HG03039 (cell line): ENCODE measurements at regions not wholly inside any gene's neighbourhood (a gene's known extent, or its start where the extent isn't known, plus 50 kb on each side); places are given as distances from the start of the nearest gene placed in this dataset.
"Not testable (repeated sequence)": the region's sequence is repeated elsewhere in the genome, so short reads cannot be mapped to it uniquely, and the experiment has no call there.

Source experiments
- ATAC-seq: cut with Tn5 transposase; IDR thresholded peaks from one replicate; pipeline ENCODE4 v1.9.1; 2021; ENCODE audit warnings: mild to moderate bottlenecking, moderate library complexity; ENCODE audit not compliant: unreplicated experiment

GRCh38 chrY:17827155-17827554, 52.9 kb downstream of the CDY2B start:
- ATAC-seq = not testable (repeated sequence)

- ATAC-seq = not testable (repeated sequence)
These were observed 60.3 kb downstream of the CDY2B start for GRCh38 chrY:17819700-17820099.

GRCh38 chrY:17819025-17819646, 60.9 kb downstream of the CDY2B start:
- ATAC-seq = not testable (repeated sequence)

GRCh38 chrY:17817076-17818068, 62.6 kb downstream of the CDY2B start:
- not testable (repeated sequence) for ATAC-seq

GRCh38 chrY:17812664-17813063, 67.4 kb downstream of the CDY2B start:
- ATAC-seq = not testable (repeated sequence)

GRCh38 chrY:17799915-17800314, 80.1 kb downstream of the CDY2B start:
- ATAC-seq = not testable (repeated sequence)

GRCh38 chrY:17787214-17787613, 92.8 kb downstream of the CDY2B start:
- ATAC-seq = not testable (repeated sequence)

GRCh38 chrY:17766000-17766699, 113.9 kb downstream of the CDY2B start:
- ATAC-seq = not testable (repeated sequence)

GRCh38 chrY:17759213-17759612, 120.8 kb downstream of the CDY2B start:
- not testable (repeated sequence) for ATAC-seq

- ATAC-seq = not testable (repeated sequence)
These were observed 127.0 kb downstream of the CDY2B start for GRCh38 chrY:17752887-17753497.

- not testable (repeated sequence) for ATAC-seq
These were observed 140.2 kb downstream of the CDY2B start for GRCh38 chrY:17739852-17740251.

GRCh38 chrY:17729474-17729873, 150.5 kb downstream of the CDY2B start:
- not testable (repeated sequence) for ATAC-seq

- ATAC-seq = not testable (repeated sequence)
These were observed 163.5 kb downstream of the CDY2B start for GRCh38 chrY:17716329-17717043.

GRCh38 chrY:17668037-17668436, 212.0 kb downstream of the CDY2B start:
- ATAC-seq = not testable (repeated sequence)

- not testable (repeated sequence) for ATAC-seq
These were observed 237.0 kb downstream of the CDY2B start for GRCh38 chrY:17643052-17643451.

- ATAC-seq = not testable (repeated sequence)
These were observed 245.5 kb downstream of the CDY2B start for GRCh38 chrY:17634484-17634883.

GRCh38 chrY:17611256-17611655, 268.8 kb downstream of the CDY2B start:
- not testable (repeated sequence) for ATAC-seq

- ATAC-seq = not testable (repeated sequence)
These were observed 269.4 kb downstream of the CDY2B start for GRCh38 chrY:17610649-17611048.

GRCh38 chrY:17607150-17607549, 272.9 kb downstream of the CDY2B start:
- ATAC-seq = not testable (repeated sequence)

GRCh38 chrY:17599263-17599662, 280.8 kb downstream of the CDY2B start:
- not testable (repeated sequence) for ATAC-seq
